Colonic mucosa (tissue), 4 donors: ENCODE measurements at regions not wholly inside any gene's neighbourhood (a gene's known extent, or its start where the extent isn't known, plus 50 kb on each side); places are given as distances from the start of the nearest gene placed in this dataset.

Experiments used
- DNase-seq: peaks from one replicate; pipeline ENCODE4 v3.0.0-alpha.2; 2020
- H3K27ac ChIP-seq: fragments of 200-600 bp; one replicate; pipeline ENCODE4 v1.8.0; 2021
- H3K27me3 ChIP-seq: fragments of 200-600 bp; one replicate; pipeline ENCODE4 v1.8.0; 2021
- H3K36me3 ChIP-seq: fragments of 200-600 bp; one replicate; pipeline ENCODE4 v1.8.0; 2021
- H3K4me1 ChIP-seq: fragments of 200-600 bp; one replicate; pipeline ENCODE4 v1.8.0; 2021; ENCODE audit warnings: mild to moderate bottlenecking
- H3K4me3 ChIP-seq: fragments of 200-600 bp; one replicate; pipeline ENCODE4 v1.8.0; 2021
- H3K9ac ChIP-seq, 2 donors: one replicate each; pipeline ENCODE4 v1.7.0; 2013; ENCODE audit warnings: control low read depth in 2 of 2, low read depth in 2 of 2, low read length in 2 of 2
- H3K9me3 ChIP-seq: fragments of 200-600 bp; one replicate; pipeline ENCODE4 v1.8.0; 2021
- CTCF ChIP-seq: fragments of 200-600 bp; IDR thresholded peaks from one replicate; pipeline ENCODE4 v1.8.0; 2022; ENCODE audit warnings: antibody characterized with exemption, mild to moderate bottlenecking
- intact Hi-C: fragments of 100-400 bp; cut with DNase I; formaldehyde crosslinking; loops from one replicate; pipeline ENCODE4 v1.14.1; 2022
- donor health status: healthy.
- donor health status: DM: no; HTN: no; CAD: no.
- donor health status: DM: no; HTN: no; CAD: no.

GRCh38 chr5:19143935-19144334 is 844.1 kb downstream of the CDH18 start:
- no peak overlapping the region for H3K27ac ChIP-seq
- no peaks in the 10 kb centered on the region for H3K9me3 ChIP-seq
- H3K4me3 ChIP-seq: no peak overlapping the region
- no peak for DNase-seq
- intact Hi-C loops: no loop called here
- no peaks in the 10 kb centered on the region for H3K4me1 ChIP-seq
- H3K9ac ChIP-seq: no peak overlapping the region
- no peak for TF ChIP-seq CTCF
- H3K27me3 ChIP-seq: no peaks in the 10 kb centered on the region
- no peaks in the 10 kb centered on the region for H3K36me3 ChIP-seq

- H3K9ac ChIP-seq: no peak overlapping the region
- intact Hi-C loops: no loop called here
These were observed 818.6 kb downstream of the CDH18 start for GRCh38 chr5:19169426-19169825.

GRCh38 chr5:19172926-19173470 is 815.0 kb downstream of the CDH18 start:
- DNase-seq: no peak
- intact Hi-C loops: no loop called here
- Histone ChIP-seq H3K36me3 (no peaks in the 10 kb centered on the region), H3K27ac (no peak overlapping the region), H3K9me3 (no peaks in the 10 kb centered on the region), H3K9ac (no peak overlapping the region), H3K27me3 (no peaks in the 10 kb centered on the region), H3K4me3 (no peak overlapping the region), H3K4me1 (no peaks in the 10 kb centered on the region)
- no peak for TF ChIP-seq CTCF

More at GRCh38 chr5:19169426-19169825, 818.6 kb downstream of the CDH18 start:
- Histone ChIP-seq H3K4me1 (no peaks in the 10 kb centered on the region), H3K27me3 (no peaks in the 10 kb centered on the region), H3K27ac (no peak overlapping the region), H3K9me3 (no peaks in the 10 kb centered on the region), H3K36me3 (no peaks in the 10 kb centered on the region), H3K4me3 (no peak overlapping the region)
- no peak for TF ChIP-seq CTCF
- no peak for DNase-seq

GRCh38 chr5:19175776-19176570 is 812.0 kb downstream of the CDH18 start:
- Histone ChIP-seq H3K27ac (no peak overlapping the region), H3K4me3 (no peak overlapping the region), H3K9me3 (no peaks in the 10 kb centered on the region), H3K27me3 (no peaks in the 10 kb centered on the region), H3K9ac (no peak overlapping the region), H3K4me1 (no peaks in the 10 kb centered on the region), H3K36me3 (no peaks in the 10 kb centered on the region)
- no peak for DNase-seq
- no peak for TF ChIP-seq CTCF
- intact Hi-C loops: no loop called here

- no peak for DNase-seq
- H3K27me3 ChIP-seq: no peaks in the 10 kb centered on the region
- H3K4me3 ChIP-seq: no peak overlapping the region
- no peak overlapping the region for H3K9ac ChIP-seq
- no peak for TF ChIP-seq CTCF
- H3K9me3 ChIP-seq: no peaks in the 10 kb centered on the region
- H3K27ac ChIP-seq: no peak overlapping the region
- no peaks in the 10 kb centered on the region for H3K36me3 ChIP-seq
- no peaks in the 10 kb centered on the region for H3K4me1 ChIP-seq
- intact Hi-C loops: no loop called here
These were observed 808.4 kb downstream of the CDH18 start for GRCh38 chr5:19179571-19179970.
